ENCODE measurements at regions not wholly inside any gene's neighbourhood (a gene's known extent, or its start where the extent isn't known, plus 50 kb on each side); places are given as distances from the start of the nearest gene placed in this dataset.

DNA sequence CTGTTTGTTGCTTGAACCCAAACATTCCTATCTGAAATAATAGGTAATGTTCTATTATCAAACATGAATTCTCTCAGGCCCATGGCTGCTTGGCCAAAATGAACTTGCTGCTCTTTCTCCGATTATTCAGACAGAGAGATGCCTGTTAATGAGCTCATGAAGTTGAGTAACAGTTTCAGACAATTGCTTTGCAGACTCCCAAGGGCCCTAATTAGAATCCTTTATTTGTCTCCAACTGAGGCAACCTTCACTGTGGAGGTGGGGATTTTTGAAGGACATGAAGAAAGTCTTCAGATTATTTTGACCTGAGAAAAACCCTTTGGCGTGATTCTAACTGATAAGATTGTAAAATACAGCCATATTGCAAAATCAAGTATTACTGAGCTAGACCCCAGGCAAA lies 466.7 kb downstream of the NFIB start (continued):
- TF ChIP-seq, protein P1, sequence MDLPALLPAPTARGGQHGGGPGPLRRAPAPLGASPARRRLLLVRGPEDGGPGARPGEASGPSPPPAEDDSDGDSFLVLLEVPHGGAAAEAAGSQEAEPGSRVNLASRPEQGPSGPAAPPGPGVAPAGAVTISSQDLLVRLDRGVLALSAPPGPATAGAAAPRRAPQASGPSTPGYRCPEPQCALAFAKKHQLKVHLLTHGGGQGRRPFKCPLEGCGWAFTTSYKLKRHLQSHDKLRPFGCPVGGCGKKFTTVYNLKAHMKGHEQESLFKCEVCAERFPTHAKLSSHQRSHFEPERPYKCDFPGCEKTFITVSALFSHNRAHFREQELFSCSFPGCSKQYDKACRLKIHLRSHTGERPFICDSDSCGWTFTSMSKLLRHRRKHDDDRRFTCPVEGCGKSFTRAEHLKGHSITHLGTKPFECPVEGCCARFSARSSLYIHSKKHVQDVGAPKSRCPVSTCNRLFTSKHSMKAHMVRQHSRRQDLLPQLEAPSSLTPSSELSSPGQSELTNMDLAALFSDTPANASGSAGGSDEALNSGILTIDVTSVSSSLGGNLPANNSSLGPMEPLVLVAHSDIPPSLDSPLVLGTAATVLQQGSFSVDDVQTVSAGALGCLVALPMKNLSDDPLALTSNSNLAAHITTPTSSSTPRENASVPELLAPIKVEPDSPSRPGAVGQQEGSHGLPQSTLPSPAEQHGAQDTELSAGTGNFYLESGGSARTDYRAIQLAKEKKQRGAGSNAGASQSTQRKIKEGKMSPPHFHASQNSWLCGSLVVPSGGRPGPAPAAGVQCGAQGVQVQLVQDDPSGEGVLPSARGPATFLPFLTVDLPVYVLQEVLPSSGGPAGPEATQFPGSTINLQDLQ (CRISPR knock-in tag; IDR thresholded peaks at IDR 0.05), result no peak
- TF ChIP-seq, protein P2, sequence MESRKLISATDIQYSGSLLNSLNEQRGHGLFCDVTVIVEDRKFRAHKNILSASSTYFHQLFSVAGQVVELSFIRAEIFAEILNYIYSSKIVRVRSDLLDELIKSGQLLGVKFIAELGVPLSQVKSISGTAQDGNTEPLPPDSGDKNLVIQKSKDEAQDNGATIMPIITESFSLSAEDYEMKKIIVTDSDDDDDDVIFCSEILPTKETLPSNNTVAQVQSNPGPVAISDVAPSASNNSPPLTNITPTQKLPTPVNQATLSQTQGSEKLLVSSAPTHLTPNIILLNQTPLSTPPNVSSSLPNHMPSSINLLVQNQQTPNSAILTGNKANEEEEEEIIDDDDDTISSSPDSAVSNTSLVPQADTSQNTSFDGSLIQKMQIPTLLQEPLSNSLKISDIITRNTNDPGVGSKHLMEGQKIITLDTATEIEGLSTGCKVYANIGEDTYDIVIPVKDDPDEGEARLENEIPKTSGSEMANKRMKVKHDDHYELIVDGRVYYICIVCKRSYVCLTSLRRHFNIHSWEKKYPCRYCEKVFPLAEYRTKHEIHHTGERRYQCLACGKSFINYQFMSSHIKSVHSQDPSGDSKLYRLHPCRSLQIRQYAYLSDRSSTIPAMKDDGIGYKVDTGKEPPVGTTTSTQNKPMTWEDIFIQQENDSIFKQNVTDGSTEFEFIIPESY (CRISPR knock-in tag; IDR thresholded peaks at IDR 0.05), result no peak

DNA sequence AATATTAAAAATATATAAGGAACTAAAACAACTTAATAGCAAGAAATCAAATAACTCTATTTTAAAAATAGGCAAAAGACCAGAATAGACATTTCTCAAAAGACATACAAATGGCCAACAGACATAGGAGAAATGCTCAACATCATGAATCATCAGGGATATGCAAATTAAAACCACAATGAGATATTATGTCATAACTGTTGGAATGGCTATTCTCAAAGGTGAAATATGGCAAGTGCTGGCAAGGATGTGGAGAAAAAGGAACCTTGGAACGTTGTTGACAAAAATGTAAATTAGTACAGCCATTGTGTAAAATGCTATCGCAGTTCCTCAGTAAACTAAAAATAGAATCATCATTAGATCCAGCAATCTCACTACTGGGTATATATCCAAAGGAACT lies 468.5 kb downstream of the NFIB start:
- Histone ChIP-seq H3K36me3 (replicated peaks in 1 of 2; ENCODE audit: control insufficient read depth in 1 of 2, insufficient read depth in 2 of 2, low read length in 2 of 2) (no peaks in the 10 kb centered on the region), H3K27ac (ENCODE audit: extremely low read length, insufficient read depth, low read length) (no peak overlapping the region), H3K79me2 (ENCODE audit: insufficient read depth, low read length) (no peaks in the 10 kb centered on the region), H3K4me2 (ENCODE audit: low read depth, low read length) (no peak overlapping the region), H4K20me1 (ENCODE audit: insufficient read depth, low read length) (no peaks in the 10 kb centered on the region), H3K9ac (ENCODE audit: insufficient read depth, low read depth, low read length) (no peak overlapping the region), H3K4me1 (ENCODE audit: insufficient read depth, low read length) (no peaks in the 10 kb centered on the region), H3K4me3 (replicated peaks in 1 of 3; ENCODE audit: insufficient read depth in 1 of 3, low read depth in 2 of 3, low read length in 3 of 3) (no peak overlapping the region), H3K9me3 (ENCODE audit: low read length) (peaks cover 6% of the 10 kb centered on the region), H2AFZ (ENCODE audit: low read length) (no peak overlapping the region), H3K27me3 (ENCODE audit: control insufficient read depth in 1 of 2, insufficient read depth in 2 of 2, low read length in 2 of 2) (no peaks in the 10 kb centered on the region)
- FAIRE-seq, result no peak
- CTCF ChIA-PET (ENCODE audit: low intra/inter-chr PET ratio, low total read pairs), result no interaction called here
- intact Hi-C loops (cut with micrococcal nuclease; ENCODE audit: unreplicated experiment), result no loop called here
- POLR2A ChIA-PET, result no interaction called here
- no peak for DNase-seq (ENCODE audit: low spot score)
- BruUV-seq (replicated peaks), result no TSS peak
- WGBS (ENCODE audit: low lambda C conversion rate), result 23% methylated on average over 2 of the region's 2 CpGs
- ATAC-seq, result no peak
- TF ChIP-seq, protein P3, sequence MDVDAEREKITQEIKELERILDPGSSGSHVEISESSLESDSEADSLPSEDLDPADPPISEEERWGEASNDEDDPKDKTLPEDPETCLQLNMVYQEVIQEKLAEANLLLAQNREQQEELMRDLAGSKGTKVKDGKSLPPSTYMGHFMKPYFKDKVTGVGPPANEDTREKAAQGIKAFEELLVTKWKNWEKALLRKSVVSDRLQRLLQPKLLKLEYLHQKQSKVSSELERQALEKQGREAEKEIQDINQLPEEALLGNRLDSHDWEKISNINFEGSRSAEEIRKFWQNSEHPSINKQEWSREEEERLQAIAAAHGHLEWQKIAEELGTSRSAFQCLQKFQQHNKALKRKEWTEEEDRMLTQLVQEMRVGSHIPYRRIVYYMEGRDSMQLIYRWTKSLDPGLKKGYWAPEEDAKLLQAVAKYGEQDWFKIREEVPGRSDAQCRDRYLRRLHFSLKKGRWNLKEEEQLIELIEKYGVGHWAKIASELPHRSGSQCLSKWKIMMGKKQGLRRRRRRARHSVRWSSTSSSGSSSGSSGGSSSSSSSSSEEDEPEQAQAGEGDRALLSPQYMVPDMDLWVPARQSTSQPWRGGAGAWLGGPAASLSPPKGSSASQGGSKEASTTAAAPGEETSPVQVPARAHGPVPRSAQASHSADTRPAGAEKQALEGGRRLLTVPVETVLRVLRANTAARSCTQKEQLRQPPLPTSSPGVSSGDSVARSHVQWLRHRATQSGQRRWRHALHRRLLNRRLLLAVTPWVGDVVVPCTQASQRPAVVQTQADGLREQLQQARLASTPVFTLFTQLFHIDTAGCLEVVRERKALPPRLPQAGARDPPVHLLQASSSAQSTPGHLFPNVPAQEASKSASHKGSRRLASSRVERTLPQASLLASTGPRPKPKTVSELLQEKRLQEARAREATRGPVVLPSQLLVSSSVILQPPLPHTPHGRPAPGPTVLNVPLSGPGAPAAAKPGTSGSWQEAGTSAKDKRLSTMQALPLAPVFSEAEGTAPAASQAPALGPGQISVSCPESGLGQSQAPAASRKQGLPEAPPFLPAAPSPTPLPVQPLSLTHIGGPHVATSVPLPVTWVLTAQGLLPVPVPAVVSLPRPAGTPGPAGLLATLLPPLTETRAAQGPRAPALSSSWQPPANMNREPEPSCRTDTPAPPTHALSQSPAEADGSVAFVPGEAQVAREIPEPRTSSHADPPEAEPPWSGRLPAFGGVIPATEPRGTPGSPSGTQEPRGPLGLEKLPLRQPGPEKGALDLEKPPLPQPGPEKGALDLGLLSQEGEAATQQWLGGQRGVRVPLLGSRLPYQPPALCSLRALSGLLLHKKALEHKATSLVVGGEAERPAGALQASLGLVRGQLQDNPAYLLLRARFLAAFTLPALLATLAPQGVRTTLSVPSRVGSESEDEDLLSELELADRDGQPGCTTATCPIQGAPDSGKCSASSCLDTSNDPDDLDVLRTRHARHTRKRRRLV (CRISPR knock-in tag; IDR thresholded peaks at IDR 0.05), result no peak
- TF ChIP-seq, protein P4, sequence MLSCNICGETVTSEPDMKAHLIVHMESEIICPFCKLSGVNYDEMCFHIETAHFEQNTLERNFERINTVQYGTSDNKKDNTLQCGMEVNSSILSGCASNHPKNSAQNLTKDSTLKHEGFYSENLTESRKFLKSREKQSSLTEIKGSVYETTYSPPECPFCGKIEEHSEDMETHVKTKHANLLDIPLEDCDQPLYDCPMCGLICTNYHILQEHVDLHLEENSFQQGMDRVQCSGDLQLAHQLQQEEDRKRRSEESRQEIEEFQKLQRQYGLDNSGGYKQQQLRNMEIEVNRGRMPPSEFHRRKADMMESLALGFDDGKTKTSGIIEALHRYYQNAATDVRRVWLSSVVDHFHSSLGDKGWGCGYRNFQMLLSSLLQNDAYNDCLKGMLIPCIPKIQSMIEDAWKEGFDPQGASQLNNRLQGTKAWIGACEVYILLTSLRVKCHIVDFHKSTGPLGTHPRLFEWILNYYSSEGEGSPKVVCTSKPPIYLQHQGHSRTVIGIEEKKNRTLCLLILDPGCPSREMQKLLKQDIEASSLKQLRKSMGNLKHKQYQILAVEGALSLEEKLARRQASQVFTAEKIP (CRISPR knock-in tag; IDR thresholded peaks at IDR 0.05; ENCODE audit: borderline replicate concordance), result no peak
- TF ChIP-seq ATF1 (CRISPR knock-in tag; IDR thresholded peaks at IDR 0.05) (no peak), CREB1 (IDR thresholded peaks at IDR 0.05) (peak; percentile 18; the same call in 1 of the 2 replicates), CREB1 (CRISPR knock-in tag; IDR thresholded peaks at IDR 0.05) (no peak)
- in situ Hi-C loops (cut with HindIII; ENCODE audit: extremely low pct_ligation_motif_present, low pct_unique_long_range_greater_than_20kb), result no loop called here
